HL-60 (cell line): ENCODE measurements at regions not wholly inside any gene's neighbourhood (a gene's known extent, or its start where the extent isn't known, plus 50 kb on each side); places are given as distances from the start of the nearest gene placed in this dataset.

ENCODE experiments used
- DNase-seq, 2 experiments: peaks; one replicate each; pipeline ENCODE4 v3.0.0-alpha.2; 2010 to 2020; ENCODE audit warnings: low read depth in 1 of 2, low spot score in 1 of 2
- H3K27ac ChIP-seq: fragments of 250-450 bp; sonication (Bioruptor Pico); replicated peaks from 2 replicates; pipeline ENCODE4 v1.5.1; 2020; ENCODE audit warnings: mild to moderate bottlenecking, moderate library complexity
- H3K27me3 ChIP-seq: fragments of 250-450 bp; sonication (Bioruptor Pico); 2 replicates; pipeline ENCODE4 v1.5.1; 2021; ENCODE audit warnings: mild to moderate bottlenecking, moderate library complexity; ENCODE audit not compliant: insufficient read depth, poor library complexity, severe bottlenecking
- H3K4me3 ChIP-seq: replicated peaks from 2 replicates; pipeline ENCODE4 v1.5.1; 2011; ENCODE audit warnings: mild to moderate bottlenecking, control low read depth, low read length; ENCODE audit not compliant: insufficient read depth
- GABPA ChIP-seq: IDR thresholded peaks from 2 replicates; pipeline ENCODE4 v1.6.1; 2012; ENCODE audit warnings: low read depth
- POLR2AphosphoS5 ChIP-seq: IDR thresholded peaks from 2 replicates; pipeline ENCODE4 v1.6.1; 2012; ENCODE audit warnings: low read depth
- SPI1 ChIP-seq: IDR thresholded peaks from 2 replicates; pipeline ENCODE4 v1.6.1; 2012; ENCODE audit warnings: low read depth, mild to moderate bottlenecking, borderline replicate concordance
- TF ChIP-seq, protein P1 (sequence below): IDR thresholded peaks from 2 replicates; pipeline ENCODE4 v1.6.1; 2012; ENCODE audit warnings: low read depth; ENCODE audit not compliant: insufficient replicate concordance
- TF ChIP-seq, protein P2 (sequence below): IDR thresholded peaks from one replicate; pipeline ENCODE4 v1.5.1; 2011; ENCODE audit warnings: low read length, control low read depth, inconsistent platforms; ENCODE audit not compliant: insufficient read depth

DNA sequence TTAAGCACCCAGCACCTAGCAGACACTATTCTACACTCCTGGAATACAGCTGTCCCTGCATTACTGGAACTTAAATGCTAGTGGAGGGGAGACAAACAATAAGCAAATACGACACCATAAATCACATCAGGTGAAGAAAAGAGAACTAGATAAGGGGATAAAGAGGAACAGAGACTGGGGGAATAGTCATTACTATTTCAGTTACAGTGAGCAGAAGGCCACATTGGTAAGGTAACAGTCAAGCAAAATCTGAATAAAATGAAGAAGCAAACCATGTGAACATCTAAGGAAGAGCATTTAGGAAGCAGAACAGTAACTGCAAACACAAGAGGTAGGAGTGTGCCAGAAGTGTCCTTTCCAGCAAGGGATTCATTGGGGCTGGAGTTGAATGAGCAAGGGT, 77.0 kb upstream of the PTPRM start:
- Histone ChIP-seq H3K27ac (no peak overlapping the region), H3K27me3 (no peaks in the 10 kb centered on the region), H3K4me3 (no peak overlapping the region)
- no peak for DNase-seq
- TF ChIP-seq SPI1: no peak
- TF ChIP-seq, protein P1, sequence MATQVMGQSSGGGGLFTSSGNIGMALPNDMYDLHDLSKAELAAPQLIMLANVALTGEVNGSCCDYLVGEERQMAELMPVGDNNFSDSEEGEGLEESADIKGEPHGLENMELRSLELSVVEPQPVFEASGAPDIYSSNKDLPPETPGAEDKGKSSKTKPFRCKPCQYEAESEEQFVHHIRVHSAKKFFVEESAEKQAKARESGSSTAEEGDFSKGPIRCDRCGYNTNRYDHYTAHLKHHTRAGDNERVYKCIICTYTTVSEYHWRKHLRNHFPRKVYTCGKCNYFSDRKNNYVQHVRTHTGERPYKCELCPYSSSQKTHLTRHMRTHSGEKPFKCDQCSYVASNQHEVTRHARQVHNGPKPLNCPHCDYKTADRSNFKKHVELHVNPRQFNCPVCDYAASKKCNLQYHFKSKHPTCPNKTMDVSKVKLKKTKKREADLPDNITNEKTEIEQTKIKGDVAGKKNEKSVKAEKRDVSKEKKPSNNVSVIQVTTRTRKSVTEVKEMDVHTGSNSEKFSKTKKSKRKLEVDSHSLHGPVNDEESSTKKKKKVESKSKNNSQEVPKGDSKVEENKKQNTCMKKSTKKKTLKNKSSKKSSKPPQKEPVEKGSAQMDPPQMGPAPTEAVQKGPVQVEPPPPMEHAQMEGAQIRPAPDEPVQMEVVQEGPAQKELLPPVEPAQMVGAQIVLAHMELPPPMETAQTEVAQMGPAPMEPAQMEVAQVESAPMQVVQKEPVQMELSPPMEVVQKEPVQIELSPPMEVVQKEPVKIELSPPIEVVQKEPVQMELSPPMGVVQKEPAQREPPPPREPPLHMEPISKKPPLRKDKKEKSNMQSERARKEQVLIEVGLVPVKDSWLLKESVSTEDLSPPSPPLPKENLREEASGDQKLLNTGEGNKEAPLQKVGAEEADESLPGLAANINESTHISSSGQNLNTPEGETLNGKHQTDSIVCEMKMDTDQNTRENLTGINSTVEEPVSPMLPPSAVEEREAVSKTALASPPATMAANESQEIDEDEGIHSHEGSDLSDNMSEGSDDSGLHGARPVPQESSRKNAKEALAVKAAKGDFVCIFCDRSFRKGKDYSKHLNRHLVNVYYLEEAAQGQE: no peak
- TF ChIP-seq POLR2AphosphoS5: no peak
- TF ChIP-seq GABPA: no peak

GRCh38 chr18:7492385-7492784, 74.7 kb upstream of the PTPRM start:
- Histone ChIP-seq H3K27me3 (no peaks in the 10 kb centered on the region), H3K4me3 (no peak overlapping the region), H3K27ac (no peak overlapping the region)
- no peak for TF ChIP-seq GABPA
- TF ChIP-seq, protein P2, sequence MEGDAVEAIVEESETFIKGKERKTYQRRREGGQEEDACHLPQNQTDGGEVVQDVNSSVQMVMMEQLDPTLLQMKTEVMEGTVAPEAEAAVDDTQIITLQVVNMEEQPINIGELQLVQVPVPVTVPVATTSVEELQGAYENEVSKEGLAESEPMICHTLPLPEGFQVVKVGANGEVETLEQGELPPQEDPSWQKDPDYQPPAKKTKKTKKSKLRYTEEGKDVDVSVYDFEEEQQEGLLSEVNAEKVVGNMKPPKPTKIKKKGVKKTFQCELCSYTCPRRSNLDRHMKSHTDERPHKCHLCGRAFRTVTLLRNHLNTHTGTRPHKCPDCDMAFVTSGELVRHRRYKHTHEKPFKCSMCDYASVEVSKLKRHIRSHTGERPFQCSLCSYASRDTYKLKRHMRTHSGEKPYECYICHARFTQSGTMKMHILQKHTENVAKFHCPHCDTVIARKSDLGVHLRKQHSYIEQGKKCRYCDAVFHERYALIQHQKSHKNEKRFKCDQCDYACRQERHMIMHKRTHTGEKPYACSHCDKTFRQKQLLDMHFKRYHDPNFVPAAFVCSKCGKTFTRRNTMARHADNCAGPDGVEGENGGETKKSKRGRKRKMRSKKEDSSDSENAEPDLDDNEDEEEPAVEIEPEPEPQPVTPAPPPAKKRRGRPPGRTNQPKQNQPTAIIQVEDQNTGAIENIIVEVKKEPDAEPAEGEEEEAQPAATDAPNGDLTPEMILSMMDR: no peak
- no peak for TF ChIP-seq POLR2AphosphoS5
- TF ChIP-seq SPI1: no peak
- TF ChIP-seq, protein P1: no peak
- DNase-seq: no peak

- Histone ChIP-seq H3K4me3 (no peak overlapping the region), H3K27me3 (no peaks in the 10 kb centered on the region), H3K27ac (no peak overlapping the region)
- no peak for DNase-seq
- TF ChIP-seq SPI1 (no peak), POLR2AphosphoS5 (no peak), GABPA (no peak)
- TF ChIP-seq, protein P1: no peak
- TF ChIP-seq, protein P2: no peak
Measured at GRCh38 chr18:7497081-7497480, 70.0 kb upstream of the PTPRM start.

DNA sequence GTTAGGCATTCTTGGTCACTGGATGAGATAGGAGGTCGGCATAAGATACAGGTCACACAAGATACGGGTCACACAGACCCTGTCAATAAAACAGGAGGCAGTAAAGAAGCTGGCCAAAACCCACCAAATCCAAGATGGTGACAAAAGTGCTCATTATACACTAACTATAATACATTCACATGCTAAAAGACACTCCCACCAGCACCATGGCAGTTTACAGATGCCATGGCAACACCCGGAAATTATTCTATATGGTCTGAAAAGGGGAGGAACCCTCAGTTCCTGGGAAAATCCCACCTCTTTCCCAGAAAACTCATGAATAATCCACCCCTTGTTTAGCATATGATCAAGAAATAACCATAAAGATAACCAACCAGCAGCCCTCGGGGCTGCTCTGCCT, 56.0 kb upstream of the PTPRM start:
- H3K4me3 ChIP-seq: no peak overlapping the region
- TF ChIP-seq, protein P1: no peak
- TF ChIP-seq, protein P2: no peak
- TF ChIP-seq POLR2AphosphoS5 (no peak), GABPA (no peak), SPI1 (no peak)
- DNase-seq: no peak
- no peak overlapping the region for H3K27ac ChIP-seq
- H3K27me3 ChIP-seq: no peaks in the 10 kb centered on the region
